ENCODE measurements at regions not wholly inside any gene's neighbourhood (a gene's known extent, or its start where the extent isn't known, plus 50 kb on each side); places are given as distances from the start of the nearest gene placed in this dataset.
A peak's percentile ranks its signal among the peaks of the same experiment; 100 is the strongest.

GRCh38 chr9:106052735-106053134 lies 358.4 kb downstream of the TMEM38B start:
- H3K4me3 ChIP-seq (ENCODE audit: low read length), result no peak overlapping the region
- TF ChIP-seq CTCF (IDR thresholded peaks at IDR 0.05; ENCODE audit: insufficient read depth, low read depth, low read length, missing control alignments), result no peak
- no peak for DNase-seq (ENCODE audit: low read depth)

GRCh38 chr9:106056328-106056727 lies 362.0 kb downstream of the TMEM38B start:
- TF ChIP-seq CTCF (IDR thresholded peaks at IDR 0.05; ENCODE audit: insufficient read depth, low read depth, low read length, missing control alignments), result no peak
- DNase-seq (ENCODE audit: low read depth), result no peak
- H3K4me3 ChIP-seq (ENCODE audit: low read length), result no peak overlapping the region

GRCh38 chr9:106058460-106058859 lies 364.1 kb downstream of the TMEM38B start:
- no peak overlapping the region for H3K4me3 ChIP-seq (ENCODE audit: low read length)
- no peak for DNase-seq (ENCODE audit: low read depth)
- TF ChIP-seq CTCF (IDR thresholded peaks at IDR 0.05; ENCODE audit: insufficient read depth, low read depth, low read length, missing control alignments), result no peak

GRCh38 chr9:106059886-106060285 lies 365.5 kb downstream of the TMEM38B start:
- TF ChIP-seq CTCF (IDR thresholded peaks at IDR 0.05; ENCODE audit: insufficient read depth, low read depth, low read length, missing control alignments), result no peak
- H3K4me3 ChIP-seq (ENCODE audit: low read length), result no peak overlapping the region
- DNase-seq (ENCODE audit: low read depth), result no peak

- peak; percentile 50 for DNase-seq (ENCODE audit: low read depth)
- TF ChIP-seq CTCF (IDR thresholded peaks at IDR 0.05; ENCODE audit: insufficient read depth, low read depth, low read length, missing control alignments), result no peak
- H3K4me3 ChIP-seq (ENCODE audit: low read length), result no peak overlapping the region
Observed at GRCh38 chr9:106060885-106061284, 366.5 kb downstream of the TMEM38B start.

- DNase-seq (ENCODE audit: low read depth), result peak; percentile 21
- TF ChIP-seq CTCF (IDR thresholded peaks at IDR 0.05; ENCODE audit: insufficient read depth, low read depth, low read length, missing control alignments), result no peak
- no peak overlapping the region for H3K4me3 ChIP-seq (ENCODE audit: low read length)
Observed at GRCh38 chr9:106062250-106062649, 367.9 kb downstream of the TMEM38B start.

GRCh38 chr9:106065136-106065535 lies 370.8 kb downstream of the TMEM38B start:
- no peak for TF ChIP-seq CTCF (IDR thresholded peaks at IDR 0.05; ENCODE audit: insufficient read depth, low read depth, low read length, missing control alignments)
- no peak overlapping the region for H3K4me3 ChIP-seq (ENCODE audit: low read length)

More at GRCh38 chr9:106065136-106065535, 370.8 kb downstream of the TMEM38B start:
- no peak for DNase-seq (ENCODE audit: low read depth)

Data from epithelial cell of esophagus (primary cell).